HG02642 (cell line): ENCODE measurements at regions not wholly inside any gene's neighbourhood (a gene's known extent, or its start where the extent isn't known, plus 50 kb on each side); places are given as distances from the start of the nearest gene placed in this dataset.

Source experiments
- ATAC-seq: cut with Tn5 transposase; IDR thresholded peaks from one replicate; pipeline ENCODE4 v1.9.1; 2021; ENCODE audit warnings: mild to moderate bottlenecking; ENCODE audit not compliant: unreplicated experiment, poor library complexity

DNA sequence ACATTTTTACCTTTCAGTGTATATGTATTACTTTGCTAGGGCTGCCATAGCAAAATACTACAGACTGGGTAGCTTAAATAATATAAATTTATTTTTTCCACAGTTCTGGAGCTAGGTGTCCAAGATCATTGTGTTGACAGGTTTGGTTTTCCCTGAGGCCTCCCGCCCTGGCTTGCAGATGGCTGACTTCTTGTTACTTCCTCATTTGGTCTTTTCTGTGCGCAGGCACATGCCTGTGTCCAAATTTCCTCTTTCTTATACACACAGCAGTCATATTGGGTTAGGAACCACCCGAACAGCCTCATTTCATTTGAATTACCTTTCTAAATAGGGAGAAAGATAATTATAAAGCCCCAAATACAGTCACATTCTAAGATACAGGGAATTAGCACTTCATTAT, 521.6 kb upstream of the SORCS1 start:
- no peak for ATAC-seq

DNA sequence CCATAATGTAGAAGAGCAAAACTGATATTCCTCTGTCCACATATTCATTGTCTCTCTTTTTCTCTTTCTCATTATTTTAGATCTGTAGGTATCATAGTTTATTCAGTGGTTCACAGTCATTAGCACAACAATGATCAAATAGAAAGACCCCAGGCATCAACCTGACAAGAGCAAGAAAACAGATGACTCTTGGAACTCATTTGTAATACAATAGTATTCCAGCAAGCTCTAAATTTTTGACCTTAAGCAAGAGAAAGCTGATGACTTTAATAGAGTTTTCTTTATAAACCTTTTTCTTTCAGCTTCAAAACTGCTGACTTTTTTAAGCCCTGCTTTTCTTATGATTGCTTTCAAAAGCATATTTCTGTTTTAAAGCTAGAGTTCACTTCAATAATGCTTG, 507.5 kb upstream of the SORCS1 start:
- no peak for ATAC-seq

DNA sequence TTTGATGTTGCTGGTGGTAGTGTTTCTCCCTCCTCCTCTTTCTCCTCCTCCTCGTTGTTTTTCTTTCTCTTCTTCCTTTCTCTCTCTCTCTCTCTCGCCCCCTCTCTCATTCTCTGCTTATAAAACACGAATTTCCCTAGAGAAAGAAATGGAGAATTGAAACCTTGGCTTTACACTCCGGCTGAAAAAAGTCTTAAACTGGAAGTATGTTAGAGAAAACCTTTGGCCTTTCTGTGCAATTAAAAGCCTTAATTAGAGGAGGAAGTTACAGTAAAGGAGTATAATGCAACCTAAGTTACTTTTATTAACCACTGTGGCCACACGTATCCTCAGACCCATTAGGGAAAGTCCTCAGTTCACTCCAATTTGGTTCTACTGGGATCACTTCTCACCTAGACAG, 501.7 kb upstream of the SORCS1 start:
- no peak for ATAC-seq

DNA sequence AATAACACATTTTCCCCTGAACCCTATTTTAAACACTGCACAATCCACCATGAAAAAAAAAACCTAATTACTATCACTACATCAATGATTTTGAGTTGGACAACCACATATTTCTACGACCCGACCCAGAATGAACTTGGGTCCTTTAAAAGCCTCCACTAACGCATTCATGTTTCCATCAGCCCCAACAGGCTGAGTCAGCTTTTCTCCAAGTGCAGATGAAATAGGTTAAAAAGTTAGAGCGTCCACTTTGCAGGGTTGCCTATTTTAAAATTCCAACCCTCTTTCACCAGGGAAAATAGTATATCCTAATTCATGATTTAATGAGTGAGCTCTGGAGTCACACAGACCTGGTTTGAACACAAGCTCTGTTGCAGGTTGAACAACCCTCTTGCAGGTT, 501.0 kb upstream of the SORCS1 start:
- ATAC-seq: no peak

DNA sequence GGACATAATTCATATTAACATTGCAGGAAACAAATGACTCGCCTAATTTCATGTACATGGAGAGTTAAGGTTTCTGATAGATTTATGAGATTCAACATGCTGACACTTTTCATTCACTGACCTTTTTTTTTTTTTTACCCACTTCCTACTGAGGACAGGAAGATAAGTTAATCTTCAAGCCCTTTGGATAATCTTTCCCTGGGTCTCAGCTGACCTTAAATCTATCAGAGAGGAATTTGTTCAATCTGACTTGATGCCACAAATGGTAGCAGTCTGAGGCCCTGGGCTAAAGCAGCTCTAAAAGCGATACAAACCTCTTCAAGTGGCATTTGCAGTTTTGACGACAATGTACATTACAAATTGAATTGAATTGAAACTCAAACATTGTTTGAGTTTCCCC, 493.3 kb upstream of the SORCS1 start:
- no peak for ATAC-seq

DNA sequence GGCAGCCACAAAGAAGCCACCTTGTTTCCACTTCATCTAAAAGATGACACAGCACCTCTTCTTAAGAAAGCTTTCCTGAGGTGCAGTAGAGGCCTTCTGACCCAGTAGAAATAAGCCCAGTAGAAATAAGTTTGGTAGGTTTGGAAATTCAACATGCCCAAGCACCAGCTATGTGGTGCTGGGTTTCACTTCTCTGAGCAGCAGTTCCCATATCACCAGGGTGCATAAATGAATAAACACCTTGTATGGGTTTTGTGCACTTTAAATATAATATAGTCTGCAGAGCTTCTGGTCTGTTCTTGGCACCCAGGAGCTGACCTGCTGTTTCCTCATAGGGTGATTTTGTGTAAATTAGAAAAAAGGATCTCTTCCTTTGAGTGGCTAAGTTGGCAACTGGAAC, 492.4 kb upstream of the SORCS1 start:
- ATAC-seq: no peak

DNA sequence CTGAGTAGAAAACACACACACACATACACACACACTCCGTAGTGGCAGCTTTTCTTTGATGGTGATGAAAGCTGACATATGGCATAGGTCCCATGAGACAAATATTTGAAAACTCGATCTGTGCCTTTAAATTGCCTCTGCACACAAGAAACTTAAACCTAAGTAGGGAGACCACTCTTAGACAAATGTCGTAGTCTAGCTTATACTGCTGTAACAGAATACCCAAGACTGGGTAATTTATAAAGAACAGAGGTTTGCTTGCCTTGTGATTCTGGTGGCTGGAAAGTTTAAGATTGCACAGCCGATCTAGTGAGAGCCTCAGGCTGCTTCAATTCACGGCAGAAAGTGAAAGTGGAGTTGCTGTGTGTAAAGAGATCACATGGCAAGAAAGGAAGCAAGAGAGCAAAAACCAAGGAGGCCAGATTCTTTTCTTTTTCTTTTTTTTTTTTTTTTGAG, 489.4 kb upstream of the SORCS1 start:
- ATAC-seq: peak; percentile 69

DNA sequence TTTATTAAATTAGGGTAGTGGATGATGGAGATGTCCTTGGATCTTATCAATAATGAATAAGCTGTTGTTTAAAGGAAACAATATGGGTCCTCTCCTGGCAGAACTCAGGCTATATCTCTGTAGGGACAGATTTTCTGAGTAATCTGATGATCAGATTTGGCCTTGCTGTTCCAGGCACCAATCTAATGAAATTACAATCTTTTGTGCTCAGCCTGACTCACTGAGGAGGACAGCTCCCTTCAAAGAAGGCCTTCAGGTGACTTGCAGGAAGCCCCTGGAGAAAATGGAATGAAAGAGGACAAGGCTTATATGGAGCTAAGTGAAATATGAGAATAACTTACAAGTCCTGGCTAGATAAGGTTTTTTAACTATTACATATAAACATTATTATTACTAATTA, 486.4 kb upstream of the SORCS1 start:
- ATAC-seq: no peak

DNA sequence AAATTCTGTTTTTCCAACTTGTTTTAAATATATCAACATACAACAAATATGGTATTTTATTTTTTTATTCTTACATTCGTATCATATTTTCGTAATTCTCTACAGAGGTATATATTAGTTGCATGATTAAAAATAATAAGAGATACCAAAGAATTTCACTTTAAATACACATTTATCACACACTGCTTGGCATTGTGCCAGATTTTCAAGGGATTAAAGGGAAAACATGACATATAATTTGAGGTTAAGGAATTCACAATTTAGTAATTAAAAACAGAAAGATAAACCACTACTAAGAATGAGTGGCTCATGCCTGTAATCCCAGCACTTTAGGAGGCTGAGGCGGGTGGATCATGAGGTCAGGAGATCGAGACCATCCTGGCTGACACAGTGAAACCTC, 484.7 kb upstream of the SORCS1 start:
- ATAC-seq: no peak

DNA sequence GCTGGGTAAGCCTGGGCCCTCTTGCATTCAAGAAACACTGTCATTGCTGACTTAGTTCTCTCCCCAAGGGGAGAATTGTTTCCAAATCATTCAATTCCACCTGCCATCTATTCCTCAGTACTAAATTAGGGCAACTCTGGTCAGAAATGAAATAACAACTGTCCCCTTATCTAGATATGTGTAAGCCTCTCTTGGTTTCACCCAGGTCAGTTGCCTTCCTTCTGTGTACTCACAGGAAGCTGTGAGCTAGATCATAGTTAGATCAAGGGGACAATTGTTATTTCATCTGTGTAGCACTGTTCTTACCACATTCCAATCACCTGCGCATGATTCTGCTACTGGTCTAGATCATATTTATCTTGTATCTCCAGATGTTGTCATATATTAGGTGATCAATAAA, 483.0 kb upstream of the SORCS1 start:
- ATAC-seq: no peak

DNA sequence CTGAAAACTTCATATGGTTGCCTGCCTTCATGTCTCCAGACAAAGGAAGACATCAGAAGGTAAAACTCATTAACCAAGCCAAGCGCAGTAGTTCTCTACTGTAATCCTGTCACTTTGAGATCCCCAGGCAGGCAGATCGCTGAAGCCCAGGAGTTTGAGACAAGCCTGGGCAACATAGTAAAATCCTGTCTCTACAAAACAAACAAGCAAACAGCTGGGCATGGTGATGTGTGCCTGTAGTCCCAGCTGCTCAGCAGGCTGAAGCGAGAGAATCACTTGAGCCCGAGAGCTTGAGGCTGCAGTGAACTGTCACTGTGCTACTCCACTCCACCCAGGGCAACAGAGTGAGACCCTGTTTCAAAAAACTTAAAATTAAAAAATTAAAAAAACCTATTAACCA, 467.4 kb upstream of the SORCS1 start:
- ATAC-seq: no peak

DNA sequence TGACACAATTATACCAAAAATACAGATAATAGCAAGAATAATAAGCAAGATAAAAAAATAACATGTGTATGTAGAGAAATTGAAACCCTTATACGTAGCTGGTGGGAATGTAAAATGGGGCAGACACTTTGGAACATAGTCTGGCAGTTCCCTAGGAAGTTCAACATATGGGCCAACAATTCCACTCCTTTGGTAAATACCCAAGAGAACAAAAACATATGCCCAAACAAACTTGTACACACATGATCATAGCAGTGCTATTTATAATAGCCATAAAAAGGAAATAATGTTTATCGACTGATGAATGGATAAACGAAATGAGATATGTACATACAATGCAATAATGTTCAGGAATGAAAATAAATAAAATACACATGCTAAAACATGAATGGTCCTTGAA, 462.4 kb upstream of the SORCS1 start:
- no peak for ATAC-seq

DNA sequence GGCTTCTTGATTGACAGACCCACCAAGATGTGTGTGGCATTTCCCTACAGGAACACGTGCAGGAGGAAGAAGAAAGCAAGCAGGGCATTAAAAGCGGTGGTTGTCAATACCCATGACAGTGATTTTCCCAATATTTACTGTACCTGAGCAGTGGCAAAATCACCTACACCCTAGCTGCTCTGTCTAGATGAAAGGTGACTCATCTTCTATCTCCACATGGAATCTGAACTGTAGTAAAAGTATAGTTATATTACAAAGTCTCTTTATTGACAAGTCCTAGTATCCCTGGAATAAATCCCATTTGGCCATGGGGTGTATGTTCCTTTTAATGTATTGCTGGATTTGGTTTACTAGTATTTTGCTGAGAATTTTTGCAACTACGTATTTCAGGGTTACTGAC, 458.8 kb upstream of the SORCS1 start:
- ATAC-seq: no peak

DNA sequence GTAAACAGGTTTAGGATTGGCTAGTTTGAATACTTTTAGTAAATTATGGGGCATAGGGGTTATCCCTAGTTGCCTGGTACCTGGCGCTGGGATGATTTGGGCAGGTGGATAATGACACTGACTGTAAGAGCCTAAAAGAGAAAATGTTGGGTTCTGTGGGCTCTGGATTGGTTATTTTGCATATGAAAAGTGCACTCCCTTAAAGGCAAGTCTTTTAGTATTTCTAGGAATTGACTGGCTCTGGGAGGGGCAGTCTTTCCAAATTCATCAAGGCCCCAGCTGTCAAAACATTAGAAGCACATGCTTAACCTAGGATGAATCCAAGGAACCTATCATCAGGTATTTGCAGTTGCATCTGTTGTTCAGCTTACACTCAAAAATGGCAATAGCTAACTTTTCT, 454.6 kb upstream of the SORCS1 start:
- no peak for ATAC-seq

DNA sequence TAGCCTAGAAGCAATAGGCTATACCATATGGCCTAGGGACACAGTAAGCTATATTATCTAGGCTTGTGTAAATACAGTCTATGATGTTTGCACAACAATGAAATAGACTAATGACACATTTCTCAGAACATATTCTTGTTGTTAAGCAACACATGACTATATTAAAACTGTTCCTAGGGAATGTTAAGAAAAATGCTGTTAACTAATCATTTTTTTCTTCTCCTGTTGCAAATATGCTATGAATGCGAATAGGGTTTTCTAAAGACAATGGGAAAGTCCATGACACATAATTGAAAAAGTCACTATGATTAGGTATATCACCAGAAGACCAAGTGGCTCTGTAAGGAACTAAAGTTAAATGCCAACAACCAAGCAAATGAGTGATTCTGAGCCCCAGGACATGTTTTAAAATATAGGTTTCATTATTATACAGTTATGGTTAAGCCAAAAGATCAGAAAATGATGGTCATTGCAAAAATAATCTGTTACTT, 454.0 kb upstream of the SORCS1 start:
- ATAC-seq: no peak

DNA sequence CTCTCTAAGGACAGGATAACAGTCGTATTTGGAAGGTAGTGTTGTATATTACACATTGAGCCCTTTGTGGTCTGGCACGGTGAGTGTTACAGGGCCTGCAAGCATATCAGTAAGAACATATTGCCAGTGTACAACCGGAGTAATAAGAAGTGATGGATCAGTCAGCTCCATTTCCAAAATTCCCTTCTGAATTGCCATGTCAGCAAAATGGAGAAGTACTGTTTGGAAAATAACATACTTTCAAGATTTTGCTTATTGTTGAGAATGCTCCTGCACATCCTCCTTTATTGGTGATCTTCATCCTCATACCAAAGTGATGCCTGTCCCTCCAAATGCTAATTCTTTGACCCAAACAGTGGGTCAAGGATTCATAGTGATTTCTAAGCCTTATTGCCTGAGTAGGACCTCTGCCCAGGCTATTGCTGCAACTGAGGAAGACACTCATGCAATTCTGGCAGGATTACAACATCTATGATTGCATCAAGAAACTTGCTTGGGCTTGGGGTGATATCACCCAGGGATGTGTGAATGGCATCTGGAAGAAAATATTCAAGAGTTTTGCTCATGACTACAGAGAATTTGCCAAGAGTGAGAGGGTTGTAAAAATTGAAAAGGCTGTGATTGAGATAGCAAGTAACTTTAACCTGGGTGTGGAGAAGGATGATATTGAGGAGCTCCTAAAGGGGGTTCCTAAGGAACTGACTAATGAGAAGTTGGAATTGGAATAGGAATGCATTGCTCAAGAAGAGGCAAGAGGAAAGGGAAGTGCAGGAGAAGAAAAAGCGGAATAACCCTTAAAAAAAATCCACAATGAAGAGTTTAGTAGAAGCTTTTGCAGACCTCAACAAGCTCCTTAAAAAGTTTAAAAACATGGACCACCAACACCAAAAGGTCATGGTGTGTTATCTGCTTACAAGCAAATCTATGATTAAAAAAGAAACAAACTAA, 452.2 kb upstream of the SORCS1 start:
- ATAC-seq: no peak

DNA sequence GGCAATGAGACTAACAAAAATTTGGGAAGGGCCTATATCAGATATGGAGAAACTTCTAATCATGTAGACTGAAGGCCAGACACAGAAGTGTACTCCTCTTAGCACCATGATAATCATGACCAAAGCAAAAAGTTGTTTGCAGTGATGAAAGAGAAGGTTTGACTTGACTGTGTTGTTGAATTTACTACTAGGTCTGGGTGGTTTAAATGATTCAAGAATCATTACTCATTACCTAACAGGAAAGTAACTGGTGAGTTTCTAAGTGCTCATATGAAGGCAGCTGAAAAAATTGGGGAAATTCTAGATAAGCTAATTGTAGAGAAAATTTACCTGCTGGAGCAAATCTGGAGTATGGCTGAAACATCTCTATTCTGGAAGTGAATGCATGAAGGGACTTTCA, 451.5 kb upstream of the SORCS1 start:
- no peak for ATAC-seq

DNA sequence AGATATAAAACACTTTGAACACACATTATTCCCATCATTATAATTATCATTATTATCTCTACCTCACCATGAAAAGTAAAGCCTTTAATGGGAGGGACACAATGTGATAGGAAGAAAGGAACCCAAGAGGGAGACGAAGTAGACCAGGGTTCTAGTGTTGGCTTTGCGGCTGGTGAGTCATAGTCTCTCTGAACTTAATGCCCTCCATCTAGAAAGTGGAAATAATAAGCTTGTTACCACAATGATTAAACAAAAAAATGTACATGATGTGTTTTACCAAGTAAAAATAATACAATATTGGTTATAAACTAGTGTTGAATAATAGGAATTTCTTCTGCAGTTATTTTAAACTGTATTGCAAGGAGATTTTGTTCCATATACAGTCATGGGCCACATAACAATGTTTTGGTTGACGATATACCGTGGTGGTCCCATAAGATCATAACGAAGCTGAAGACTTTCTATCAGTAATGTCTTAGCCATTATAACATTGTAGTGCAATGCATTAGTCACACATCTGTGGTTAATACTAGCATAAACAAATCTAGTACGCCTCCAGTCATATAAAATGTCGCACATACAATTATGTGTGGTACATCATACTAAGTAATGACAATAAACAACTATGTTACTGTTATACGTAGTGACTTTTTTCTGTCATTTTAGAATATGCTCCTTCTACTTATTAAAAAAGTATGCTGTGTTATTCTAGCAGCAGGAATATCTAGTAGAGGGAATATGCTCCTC, 450.6 kb upstream of the SORCS1 start:
- ATAC-seq: no peak

DNA sequence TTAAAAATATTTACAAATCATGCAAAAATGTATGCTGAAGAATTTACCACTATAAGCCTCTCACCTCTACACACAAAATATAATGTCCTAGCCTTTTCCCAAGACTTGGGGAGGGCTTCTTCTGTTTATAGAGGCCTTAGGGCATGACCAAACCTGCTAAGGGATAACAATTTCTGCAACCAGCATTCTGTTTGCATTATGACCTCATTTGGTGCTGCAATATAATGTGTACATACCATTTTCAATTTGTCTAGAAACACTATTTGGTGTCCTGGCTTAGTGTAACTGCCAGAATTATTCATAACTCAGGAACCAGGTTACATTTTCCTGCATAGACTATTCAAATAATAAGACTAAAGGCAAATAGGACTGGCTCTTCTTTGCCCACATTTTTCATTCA, 446.6 kb upstream of the SORCS1 start:
- ATAC-seq: no peak

DNA sequence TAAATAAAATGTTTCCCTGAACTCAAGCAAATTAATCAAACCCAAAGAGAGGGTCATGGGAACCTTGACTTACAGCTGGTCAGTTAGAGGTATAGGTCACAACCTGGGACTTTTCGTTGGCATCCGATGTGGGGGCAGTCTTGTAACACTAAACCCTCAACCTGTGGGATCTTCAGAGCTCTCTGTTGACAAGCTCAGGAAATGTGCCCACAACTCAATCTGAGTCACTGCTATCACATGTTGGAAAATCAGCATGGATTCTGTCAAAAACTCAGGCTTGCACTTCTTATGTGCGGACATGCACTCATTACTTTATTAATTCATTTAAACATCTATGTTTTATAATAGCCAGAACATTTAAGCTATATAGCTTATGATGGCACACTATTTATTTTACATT, 424.6 kb upstream of the SORCS1 start:
- no peak for ATAC-seq

DNA sequence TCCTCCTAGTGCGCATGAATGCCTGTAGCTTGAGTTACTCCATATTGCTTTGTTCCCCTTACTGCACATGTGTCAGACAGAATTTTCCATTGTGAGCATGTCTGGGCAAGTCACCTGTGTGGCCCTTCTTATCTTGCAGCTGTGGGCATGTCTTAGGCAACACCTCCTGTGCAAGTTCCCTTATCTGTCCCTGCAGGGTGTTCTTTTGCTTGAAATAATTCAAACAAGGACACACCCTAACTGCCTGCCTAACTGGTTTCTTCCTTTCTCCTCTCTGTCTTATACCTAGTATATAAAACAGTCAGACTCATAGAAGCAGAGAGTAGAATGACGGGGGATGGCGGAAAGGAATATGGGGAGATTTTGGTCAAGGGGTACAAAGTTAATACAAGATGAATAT, 421.1 kb upstream of the SORCS1 start:
- ATAC-seq: no peak
